Uterus (tissue), 3 donors: ENCODE measurements at regions not wholly inside any gene's neighbourhood (a gene's known extent, or its start where the extent isn't known, plus 50 kb on each side); places are given as distances from the start of the nearest gene placed in this dataset.

Experiments used
- DNase-seq, 2 donors: peaks; one replicate each; pipeline ENCODE4 v3.0.0-alpha.2; 2019 to 2020
- H3K27ac ChIP-seq, 2 donors: fragments of 200-600 bp; sonication (generic); 1 replicate in 1 of 2; 2 replicates in 1 of 2; pipeline ENCODE4 v1.5.1; 2016 to 2018
- H3K27me3 ChIP-seq, 2 donors: fragments of 200-600 bp; sonication (generic); one replicate each; pipeline ENCODE4 v1.5.1; 2018 to 2019; ENCODE audit warnings: control low read depth in 1 of 2
- H3K36me3 ChIP-seq, 2 donors: fragments of 200-600 bp; sonication (generic); one replicate each; pipeline ENCODE4 v1.5.1; 2019; ENCODE audit warnings: control low read depth in 1 of 2
- H3K4me1 ChIP-seq, 2 donors: fragments of 200-600 bp; sonication (generic); one replicate each; pipeline ENCODE4 v1.5.1; 2018 to 2019; ENCODE audit warnings: control low read depth in 1 of 2
- H3K4me3 ChIP-seq, 2 donors: fragments of 200-600 bp; sonication (generic); 1 replicate in 1 of 2; 2 replicates in 1 of 2; pipeline ENCODE4 v1.5.1; 2018 to 2019; ENCODE audit warnings: mild to moderate bottlenecking in 1 of 2
- H3K9me3 ChIP-seq, 2 donors: fragments of 200-600 bp; sonication (generic); one replicate each; pipeline ENCODE4 v1.5.1; 2019; ENCODE audit warnings: control low read depth in 1 of 2
- CTCF ChIP-seq, 4 experiments: fragments of 200-600 bp in 2 of 4; fragments of 450-650 bp in 2 of 4; sonication (generic) in 2 of 4; IDR thresholded peaks; one replicate each; pipeline ENCODE4 v1.5.1; 2016 to 2019; ENCODE audit warnings: antibody characterized with exemption in 4 of 4, mild to moderate bottlenecking in 2 of 4, moderate library complexity in 1 of 4
- POLR2A ChIP-seq, 2 donors: fragments of 450-650 bp; IDR thresholded peaks; one replicate each; pipeline ENCODE4 v1.6.1; 2016; ENCODE audit warnings: antibody characterized with exemption in 2 of 2, mild to moderate bottlenecking in 1 of 2, moderate library complexity in 1 of 2
- intact Hi-C: fragments of 100-400 bp; cut with DNase I; formaldehyde crosslinking; loops from one replicate; pipeline ENCODE4 v1.15.1; 2023; ENCODE audit warnings: low total_unique reads
- donor health status: DM: yes; HTN: yes; CAD: no.

- H3K4me3 ChIP-seq = no peak overlapping the region
- no peaks in the 10 kb centered on the region for H3K9me3 ChIP-seq
- H3K27ac ChIP-seq = no peak overlapping the region
- H3K36me3 ChIP-seq = no peaks in the 10 kb centered on the region
- no peak for TF ChIP-seq POLR2A (IDR thresholded peaks at IDR 0.05)
- no peak for TF ChIP-seq CTCF (IDR thresholded peaks at IDR 0.05)
- intact Hi-C loops = no loop called here
- no peak for DNase-seq
- no peaks in the 10 kb centered on the region for H3K4me1 ChIP-seq
- no peaks in the 10 kb centered on the region for H3K27me3 ChIP-seq
Measured at GRCh38 chr7:57308631-57309408, 141.2 kb upstream of the ZNF716 start.

DNA sequence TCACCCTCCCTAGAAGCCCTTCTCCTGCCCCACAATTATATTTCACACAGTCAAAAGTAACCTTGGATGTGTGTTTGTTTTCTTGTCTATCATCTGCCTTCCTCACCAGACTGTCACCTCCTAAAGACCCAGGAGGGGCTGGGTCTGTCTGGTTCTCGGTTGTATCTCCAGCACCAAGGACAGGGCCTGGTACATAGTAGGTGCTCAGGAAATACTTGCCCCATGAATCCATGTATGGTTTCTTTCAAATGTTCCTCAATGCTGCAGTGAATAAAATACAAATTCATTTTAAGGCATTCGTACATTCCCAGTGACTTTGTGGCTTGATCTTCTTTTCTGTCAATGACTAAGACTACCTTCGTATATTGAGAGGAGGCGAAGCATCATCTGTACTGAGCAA is 122.9 kb upstream of the ZNF716 start:
- Histone ChIP-seq H3K27me3 (no peaks in the 10 kb centered on the region), H3K9me3 (no peaks in the 10 kb centered on the region), H3K27ac (no peak overlapping the region), H3K36me3 (no peaks in the 10 kb centered on the region), H3K4me1 (no peaks in the 10 kb centered on the region), H3K4me3 (no peak overlapping the region)
- TF ChIP-seq CTCF (IDR thresholded peaks at IDR 0.05) (no peak), POLR2A (IDR thresholded peaks at IDR 0.05) (no peak)
- intact Hi-C loops = no loop called here
- DNase-seq = no peak

GRCh38 chr7:57328457-57328856 is 121.5 kb upstream of the ZNF716 start:
- H3K9me3 ChIP-seq = no peaks in the 10 kb centered on the region
- no peak overlapping the region for H3K27ac ChIP-seq
- intact Hi-C loops = no loop called here

GRCh38 chr7:57328963-57329362 is 121.0 kb upstream of the ZNF716 start:
- Histone ChIP-seq H3K4me3 (no peak overlapping the region), H3K36me3 (no peaks in the 10 kb centered on the region), H3K4me1 (no peaks in the 10 kb centered on the region), H3K27ac (no peak overlapping the region), H3K9me3 (no peaks in the 10 kb centered on the region), H3K27me3 (no peaks in the 10 kb centered on the region)
- TF ChIP-seq POLR2A (IDR thresholded peaks at IDR 0.05) = no peak
- no peak for TF ChIP-seq CTCF (IDR thresholded peaks at IDR 0.05)
- DNase-seq = no peak
- intact Hi-C loops = no loop called here

More at GRCh38 chr7:57328457-57328856, 121.5 kb upstream of the ZNF716 start:
- no peaks in the 10 kb centered on the region for H3K27me3 ChIP-seq
- no peaks in the 10 kb centered on the region for H3K36me3 ChIP-seq
- TF ChIP-seq POLR2A (IDR thresholded peaks at IDR 0.05) = no peak
- no peak for TF ChIP-seq CTCF (IDR thresholded peaks at IDR 0.05)
- no peak for DNase-seq
- no peak overlapping the region for H3K4me3 ChIP-seq
- no peaks in the 10 kb centered on the region for H3K4me1 ChIP-seq

GRCh38 chr7:57339198-57339944 is 110.6 kb upstream of the ZNF716 start:
- no peaks in the 10 kb centered on the region for H3K36me3 ChIP-seq
- no peak for DNase-seq
- H3K9me3 ChIP-seq = no peaks in the 10 kb centered on the region
- intact Hi-C loops = no loop called here
- H3K27ac ChIP-seq = no peak overlapping the region
- no peak overlapping the region for H3K4me3 ChIP-seq
- TF ChIP-seq POLR2A (IDR thresholded peaks at IDR 0.05) = no peak
- TF ChIP-seq CTCF (IDR thresholded peaks at IDR 0.05) = no peak
- H3K27me3 ChIP-seq = no peaks in the 10 kb centered on the region
- H3K4me1 ChIP-seq = no peaks in the 10 kb centered on the region
